Calu3 (cell line): ENCODE measurements at regions not wholly inside any gene's neighbourhood (a gene's known extent, or its start where the extent isn't known, plus 50 kb on each side); places are given as distances from the start of the nearest gene placed in this dataset.

ENCODE experiments used
- BruUV-seq: library from RNA; stranded (reverse); fragments of 400-500 nt; replicated peaks from 2 replicates; lab custom pipeline; 2021; lab: Mats Ljungman, UMichigan
- CTCF ChIA-PET: fragments of 300-600 bp; sonication (Branson Sonifier 250); formaldehyde crosslinking; loops from one replicate; lab custom pipeline; 2022; ENCODE audit warnings: antibody characterized with exemption; lab: Charles Lee
- DNase-seq: peaks from one replicate; pipeline ENCODE4 v3.0.0; 2022
- H3K27ac Mint-ChIP-seq: one replicate; pipeline ENCODE4 v1.8.0; 2022; ENCODE audit warnings: mixed read lengths; ENCODE audit not compliant: unreplicated experiment
- H3K27me3 Mint-ChIP-seq: one replicate; pipeline ENCODE4 v1.8.0; 2022; ENCODE audit warnings: mixed read lengths; ENCODE audit not compliant: unreplicated experiment
- H3K36me3 Mint-ChIP-seq: one replicate; pipeline ENCODE4 v1.8.0; 2022; ENCODE audit warnings: mild to moderate bottlenecking, moderate library complexity, mixed read lengths; ENCODE audit not compliant: insufficient read depth, unreplicated experiment
- H3K4me1 Mint-ChIP-seq: one replicate; pipeline ENCODE4 v1.8.0; 2022; ENCODE audit warnings: mild to moderate bottlenecking, low read depth, mixed read lengths; ENCODE audit not compliant: unreplicated experiment
- H3K4me3 Mint-ChIP-seq: one replicate; pipeline ENCODE4 v1.8.0; 2022; ENCODE audit warnings: mild to moderate bottlenecking, low read depth, moderate library complexity, mixed read lengths; ENCODE audit not compliant: unreplicated experiment
- H3K9me3 Mint-ChIP-seq: one replicate; pipeline ENCODE4 v1.8.0; 2022; ENCODE audit warnings: low read depth, mixed read lengths; ENCODE audit not compliant: unreplicated experiment
- intact Hi-C: fragments of 100-400 bp; cut with micrococcal nuclease; formaldehyde crosslinking; loops from one replicate; pipeline ENCODE4 v1.10.0; 2022; ENCODE audit not compliant: unreplicated experiment
- TF ChIP-seq, protein P1 (sequence below): fragments of 200-600 bp; IDR thresholded peaks from one replicate; pipeline ENCODE4 v1.8.0; 2022; ENCODE audit warnings: antibody characterized with exemption; ENCODE audit not compliant: unreplicated experiment

DNA sequence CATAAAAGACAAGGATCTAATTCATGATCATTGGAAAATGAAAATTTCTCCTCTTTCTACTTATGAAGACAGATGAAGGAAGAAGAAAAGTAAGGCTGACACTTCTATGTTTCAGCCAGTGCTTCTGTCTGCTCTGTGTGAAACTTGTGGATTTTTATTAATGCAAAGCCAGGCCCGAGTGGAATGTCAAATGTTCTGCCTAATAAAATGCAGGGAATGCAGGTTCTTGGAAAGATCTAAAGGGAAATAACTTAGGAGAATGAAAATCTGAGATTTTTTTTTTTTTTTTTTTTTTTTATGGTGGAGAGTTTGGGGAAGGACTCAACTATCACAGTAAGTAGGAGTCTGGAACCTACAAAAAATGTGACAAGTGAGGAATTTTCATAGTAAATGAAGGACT is 1732.3 kb upstream of the SLC10A2 start:
- H3K9me3 Mint-ChIP-seq = no peaks in the 10 kb centered on the region
- CTCF ChIA-PET = no interaction called here
- no TSS peak for BruUV-seq
- TF ChIP-seq, protein P1, sequence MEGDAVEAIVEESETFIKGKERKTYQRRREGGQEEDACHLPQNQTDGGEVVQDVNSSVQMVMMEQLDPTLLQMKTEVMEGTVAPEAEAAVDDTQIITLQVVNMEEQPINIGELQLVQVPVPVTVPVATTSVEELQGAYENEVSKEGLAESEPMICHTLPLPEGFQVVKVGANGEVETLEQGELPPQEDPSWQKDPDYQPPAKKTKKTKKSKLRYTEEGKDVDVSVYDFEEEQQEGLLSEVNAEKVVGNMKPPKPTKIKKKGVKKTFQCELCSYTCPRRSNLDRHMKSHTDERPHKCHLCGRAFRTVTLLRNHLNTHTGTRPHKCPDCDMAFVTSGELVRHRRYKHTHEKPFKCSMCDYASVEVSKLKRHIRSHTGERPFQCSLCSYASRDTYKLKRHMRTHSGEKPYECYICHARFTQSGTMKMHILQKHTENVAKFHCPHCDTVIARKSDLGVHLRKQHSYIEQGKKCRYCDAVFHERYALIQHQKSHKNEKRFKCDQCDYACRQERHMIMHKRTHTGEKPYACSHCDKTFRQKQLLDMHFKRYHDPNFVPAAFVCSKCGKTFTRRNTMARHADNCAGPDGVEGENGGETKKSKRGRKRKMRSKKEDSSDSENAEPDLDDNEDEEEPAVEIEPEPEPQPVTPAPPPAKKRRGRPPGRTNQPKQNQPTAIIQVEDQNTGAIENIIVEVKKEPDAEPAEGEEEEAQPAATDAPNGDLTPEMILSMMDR = no peak
- no peak overlapping the region for H3K4me3 Mint-ChIP-seq
- DNase-seq = no peak
- H3K27ac Mint-ChIP-seq = no peak overlapping the region
- no peaks in the 10 kb centered on the region for H3K36me3 Mint-ChIP-seq
- intact Hi-C loops = no loop called here
- no peaks in the 10 kb centered on the region for H3K4me1 Mint-ChIP-seq
- H3K27me3 Mint-ChIP-seq = no peaks in the 10 kb centered on the region

- intact Hi-C loops = no loop called here
- H3K27me3 Mint-ChIP-seq = no peaks in the 10 kb centered on the region
- no peaks in the 10 kb centered on the region for H3K36me3 Mint-ChIP-seq
- TF ChIP-seq, protein P1 = no peak
- no peak for DNase-seq
- no peaks in the 10 kb centered on the region for H3K4me1 Mint-ChIP-seq
- no peaks in the 10 kb centered on the region for H3K9me3 Mint-ChIP-seq
- no peak overlapping the region for H3K4me3 Mint-ChIP-seq
- no peak overlapping the region for H3K27ac Mint-ChIP-seq
- CTCF ChIA-PET = no interaction called here
- no TSS peak for BruUV-seq
Measured at GRCh38 chr13:104796581-104796980, 1730.4 kb upstream of the SLC10A2 start.

- BruUV-seq = no TSS peak
- no peak for DNase-seq
- Mint-ChIP-seq H3K27me3 (no peaks in the 10 kb centered on the region), H3K9me3 (no peaks in the 10 kb centered on the region), H3K4me3 (no peak overlapping the region), H3K27ac (no peak overlapping the region), H3K36me3 (no peaks in the 10 kb centered on the region), H3K4me1 (no peaks in the 10 kb centered on the region)
- intact Hi-C loops = no loop called here
- TF ChIP-seq, protein P1 = no peak
- CTCF ChIA-PET = no interaction called here
Measured at GRCh38 chr13:104785952-104786351, 1719.7 kb upstream of the SLC10A2 start.

- intact Hi-C loops = no loop called here
- BruUV-seq = no TSS peak
- no peak overlapping the region for H3K4me3 Mint-ChIP-seq
- no peaks in the 10 kb centered on the region for H3K27me3 Mint-ChIP-seq
- CTCF ChIA-PET = interaction anchor here (0.7 kb wide), 1 partner anchor 23 kb away, joined by 3 read pairs; no protein-coding TSS in a partner anchor
- H3K27ac Mint-ChIP-seq = no peak overlapping the region
- TF ChIP-seq, protein P1 = no peak
- no peaks in the 10 kb centered on the region for H3K36me3 Mint-ChIP-seq
- no peak for DNase-seq
- H3K4me1 Mint-ChIP-seq = no peaks in the 10 kb centered on the region
- H3K9me3 Mint-ChIP-seq = no peaks in the 10 kb centered on the region
Measured at GRCh38 chr13:104784891-104785290, 1718.7 kb upstream of the SLC10A2 start.
